GM21360 (cell line): ENCODE measurements at regions not wholly inside any gene's neighbourhood (a gene's known extent, or its start where the extent isn't known, plus 50 kb on each side); places are given as distances from the start of the nearest gene placed in this dataset.
"Not testable (repeated sequence)": the region's sequence is repeated elsewhere in the genome, so short reads cannot be mapped to it uniquely, and the experiment has no call there.

ENCODE experiments used
- ATAC-seq: cut with Tn5 transposase; IDR thresholded peaks from one replicate; pipeline ENCODE4 v1.9.1; 2021; ENCODE audit warnings: mild to moderate bottlenecking, moderate library complexity; ENCODE audit not compliant: unreplicated experiment

DNA sequence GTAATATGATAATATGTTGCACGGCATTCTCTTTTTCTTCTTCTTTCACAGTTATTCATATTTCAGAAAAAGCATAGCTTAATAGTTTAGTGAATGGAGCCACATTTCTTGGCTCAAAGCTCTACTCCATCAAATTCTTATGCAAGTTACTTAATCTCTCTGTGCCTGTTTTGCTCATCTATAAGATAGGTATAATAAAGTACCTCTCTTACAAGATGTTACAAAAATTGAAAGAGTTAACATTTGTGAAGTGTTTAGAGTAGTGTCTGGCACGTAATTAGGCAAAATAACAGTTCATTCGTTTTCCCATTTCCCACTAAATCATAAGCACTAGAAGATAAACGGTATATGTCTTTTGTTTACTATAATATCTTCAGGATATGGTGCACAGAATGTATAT lies 1304.4 kb upstream of the EYS start:
- ATAC-seq, result no peak

DNA sequence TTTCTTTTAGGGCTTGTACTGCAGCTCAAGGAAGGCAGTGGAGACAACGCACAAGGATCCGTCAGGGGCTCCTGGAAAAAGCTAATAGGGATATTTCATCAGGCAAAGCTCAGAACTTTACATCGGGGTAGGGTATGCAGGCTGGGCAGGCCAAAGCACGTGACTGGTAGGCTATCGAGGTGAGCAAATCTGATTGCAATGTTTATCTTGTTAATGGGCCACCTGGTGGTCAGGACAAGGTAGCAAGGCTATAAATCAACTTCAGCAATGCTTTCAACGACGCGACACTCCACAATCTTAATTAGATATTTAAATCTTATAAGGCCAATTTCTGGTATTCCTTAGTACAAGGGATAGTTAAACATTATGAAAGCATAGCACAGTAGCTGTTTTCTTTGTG lies 1302.8 kb upstream of the EYS start:
- ATAC-seq, result no peak

DNA sequence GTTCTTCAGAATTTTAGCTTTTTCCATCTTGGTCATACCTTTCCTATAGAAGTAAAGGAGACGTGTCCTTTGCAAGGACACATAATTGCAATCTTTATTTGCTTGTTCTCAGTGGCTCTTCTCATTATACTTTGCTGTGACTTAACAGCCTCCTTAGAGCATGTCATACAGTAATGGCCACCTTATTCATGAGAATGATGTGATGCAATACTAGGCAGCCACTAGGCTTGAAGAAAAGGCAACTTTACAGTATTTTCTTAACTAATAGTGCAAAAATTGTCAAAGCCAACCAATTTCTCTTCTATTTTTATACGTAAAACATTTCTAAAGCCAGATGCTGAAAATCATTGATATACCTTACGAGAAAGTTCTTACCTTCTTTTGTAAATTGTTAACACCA lies 1296.8 kb upstream of the EYS start:
- ATAC-seq, result no peak

DNA sequence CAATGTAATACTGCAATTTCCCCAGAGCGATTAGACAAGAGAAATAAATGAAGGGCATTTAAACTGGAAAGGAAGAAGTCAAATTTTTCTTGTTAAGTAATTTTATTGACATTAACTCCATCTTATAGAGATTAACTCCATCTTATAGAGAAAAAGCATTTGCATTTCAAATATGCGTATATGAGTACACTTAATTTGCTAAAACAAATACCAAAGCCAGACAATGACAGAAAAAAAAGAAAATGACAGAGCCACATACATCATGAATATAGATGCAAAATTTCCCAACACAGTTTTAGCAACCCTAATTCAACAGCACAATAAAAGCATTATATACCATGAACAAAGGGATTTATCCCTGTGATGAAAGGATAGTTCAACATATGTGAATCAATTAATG lies 1293.1 kb upstream of the EYS start:
- no peak for ATAC-seq

DNA sequence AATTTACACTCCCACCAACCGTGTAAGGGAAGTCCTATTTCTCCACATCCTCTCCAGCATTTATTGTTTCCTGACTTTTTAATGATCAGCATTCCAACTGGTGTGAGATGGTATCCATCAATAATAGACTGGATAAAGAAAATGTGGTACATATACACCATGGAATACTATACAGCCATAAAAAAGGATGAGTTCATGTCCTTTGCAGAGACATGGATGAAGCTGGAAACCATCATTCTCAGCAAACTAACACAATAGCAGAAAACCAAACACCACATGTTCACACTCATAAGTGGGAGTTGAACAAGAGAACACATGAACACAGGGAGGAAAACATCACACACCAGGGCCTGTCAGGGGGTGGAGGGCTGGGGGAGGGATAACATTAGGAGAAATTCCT lies 1290.6 kb upstream of the EYS start:
- not testable (repeated sequence) for ATAC-seq

DNA sequence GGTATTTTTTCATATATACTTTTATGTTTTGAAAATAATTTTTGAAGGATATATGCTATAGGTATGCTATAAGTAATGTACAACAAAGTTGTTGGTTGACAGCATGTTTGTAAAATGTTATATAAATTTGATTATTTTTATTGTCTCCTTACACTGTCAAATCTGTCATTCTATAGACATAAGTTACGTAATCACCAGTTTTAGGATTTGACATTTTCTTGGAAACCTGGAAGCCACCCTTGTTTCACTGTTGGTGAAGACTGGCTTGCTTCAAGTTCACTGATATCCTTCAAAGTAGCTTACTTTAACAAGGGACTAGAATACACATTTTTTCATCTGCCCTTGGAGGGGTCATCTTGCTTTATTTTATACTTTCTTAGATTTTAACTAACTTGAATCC lies 1288.6 kb upstream of the EYS start:
- no peak for ATAC-seq

DNA sequence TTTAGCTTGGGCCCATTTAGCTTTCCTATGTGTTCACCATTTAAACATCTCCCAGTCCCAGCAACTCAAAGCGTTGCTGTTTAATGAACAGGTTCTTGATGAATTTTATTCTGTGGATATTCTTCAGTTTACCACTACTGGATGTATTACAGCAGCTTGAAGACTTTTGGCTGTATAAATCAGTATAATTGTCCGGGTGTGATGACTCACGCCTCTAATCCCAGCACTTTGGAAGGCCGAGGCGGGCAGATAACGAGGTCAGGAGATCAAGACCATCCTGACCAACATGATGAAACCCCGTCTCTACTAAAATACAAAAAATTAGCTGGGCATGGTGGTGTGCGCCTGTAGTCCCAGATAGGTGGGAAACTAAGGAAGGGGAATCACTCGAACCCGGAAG lies 1286.7 kb upstream of the EYS start:
- ATAC-seq, result not testable (repeated sequence)

DNA sequence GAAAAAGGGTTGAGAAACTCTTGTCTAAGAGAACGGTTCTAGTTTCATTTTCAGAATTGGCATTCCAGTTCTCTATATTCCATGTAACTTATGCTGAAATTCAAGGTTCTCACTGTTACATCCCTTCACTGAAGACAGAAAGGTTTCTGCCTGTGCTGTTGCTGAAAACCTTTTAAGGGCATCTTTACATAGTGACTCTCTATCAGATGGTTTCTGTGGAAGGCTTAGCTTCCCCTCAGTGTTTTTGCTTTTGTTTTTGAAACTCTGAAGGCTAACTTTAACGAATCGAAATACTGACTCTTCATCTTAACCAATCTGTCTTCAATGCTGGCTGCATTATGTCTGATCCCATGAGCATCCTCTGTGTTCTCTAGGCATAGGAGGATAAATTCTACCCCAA lies 1286.2 kb upstream of the EYS start:
- no peak for ATAC-seq

DNA sequence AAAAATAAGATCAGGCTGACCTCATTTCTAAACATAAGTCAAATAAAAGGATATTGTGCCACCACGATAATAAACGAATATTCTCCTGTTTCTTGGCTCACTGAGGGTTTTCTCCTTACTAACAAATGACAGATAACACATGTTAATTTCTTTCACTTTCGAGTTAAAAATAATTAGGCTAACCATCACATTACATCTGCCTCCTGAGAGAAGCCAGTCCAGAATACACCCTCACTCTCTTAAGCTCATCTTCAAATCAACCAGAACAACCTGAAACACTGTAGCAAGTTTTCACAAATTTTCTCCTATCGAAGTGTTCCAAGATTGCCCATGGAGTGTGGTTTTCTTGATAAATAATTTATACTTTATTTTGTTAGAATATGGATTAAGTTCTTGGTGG lies 1285.6 kb upstream of the EYS start:
- no peak for ATAC-seq

DNA sequence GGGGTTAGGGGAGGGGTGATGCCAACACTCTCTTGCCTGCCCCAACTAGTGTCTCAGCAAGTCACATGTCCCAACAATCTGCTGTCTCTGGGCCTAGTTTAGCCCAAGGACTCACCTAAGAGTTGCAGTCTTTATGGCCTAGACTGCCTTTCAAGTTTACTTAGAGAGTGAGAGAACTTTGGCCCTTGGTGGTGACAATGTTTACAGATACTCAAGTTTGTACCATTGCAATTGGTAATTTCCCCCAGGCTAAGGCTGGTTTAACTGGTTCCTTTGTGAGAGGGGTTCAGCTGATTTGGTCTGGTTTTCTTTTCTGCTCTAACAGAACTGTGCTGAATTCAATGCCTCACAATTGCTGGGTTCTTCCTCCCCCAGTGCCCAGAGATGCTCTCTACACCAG lies 1279.9 kb upstream of the EYS start:
- ATAC-seq, result no peak

DNA sequence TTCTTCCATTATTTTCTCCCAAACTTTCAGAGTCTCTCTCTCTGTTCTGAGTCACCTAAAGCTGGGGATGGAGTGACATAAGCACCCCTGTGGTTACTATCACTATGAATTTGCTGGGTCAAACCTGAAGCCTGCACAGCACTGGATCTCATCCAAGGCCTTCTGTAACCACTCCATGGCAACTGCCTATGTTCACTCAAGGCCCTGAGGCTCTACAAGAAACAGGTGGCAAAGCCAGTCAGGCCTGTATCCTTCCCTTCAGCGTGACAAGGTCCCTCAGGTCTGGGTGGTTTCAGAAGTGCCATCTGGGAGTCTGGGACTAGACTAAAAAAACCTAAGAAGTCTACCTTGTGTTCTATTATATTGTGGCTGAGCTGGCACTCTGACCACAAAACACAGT lies 1278.8 kb upstream of the EYS start:
- no peak for ATAC-seq

DNA sequence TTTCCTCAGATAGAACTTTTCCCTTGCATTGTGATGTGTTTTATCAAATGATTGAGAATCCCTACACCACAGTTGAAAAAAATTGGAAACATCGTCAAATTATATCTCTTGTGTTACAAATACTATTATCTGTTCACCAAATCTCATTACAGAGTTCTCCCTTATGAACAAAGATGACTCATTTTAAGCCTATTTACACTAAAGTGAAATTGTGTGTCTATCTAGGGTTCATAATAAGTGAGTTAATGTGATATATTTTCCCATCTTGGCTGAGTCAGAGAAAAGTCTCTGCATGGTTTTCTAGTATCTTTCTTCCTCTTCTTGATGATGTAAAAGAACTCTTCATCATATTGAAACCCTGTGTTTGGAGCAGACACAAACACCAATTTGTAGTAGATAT lies 1263.3 kb upstream of the EYS start:
- no peak for ATAC-seq

DNA sequence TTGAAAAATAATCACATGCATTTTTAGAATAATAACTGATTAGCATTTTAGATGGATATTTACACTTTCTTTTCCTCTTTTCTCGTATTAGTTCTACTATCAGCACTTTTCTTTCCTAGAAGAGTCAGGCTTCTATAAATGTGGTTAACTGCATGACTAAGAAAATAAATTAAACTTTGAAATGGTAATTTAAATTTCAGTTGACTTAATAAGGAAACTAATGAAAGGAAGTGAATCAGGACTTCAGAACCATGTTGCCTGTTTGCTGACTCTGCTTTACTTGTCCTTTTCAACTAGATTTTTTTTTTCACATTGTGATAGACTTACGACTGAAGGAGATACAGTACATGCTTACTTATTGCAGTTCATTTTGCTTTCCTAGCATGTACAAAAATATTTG lies 1258.2 kb upstream of the EYS start:
- ATAC-seq, result no peak

DNA sequence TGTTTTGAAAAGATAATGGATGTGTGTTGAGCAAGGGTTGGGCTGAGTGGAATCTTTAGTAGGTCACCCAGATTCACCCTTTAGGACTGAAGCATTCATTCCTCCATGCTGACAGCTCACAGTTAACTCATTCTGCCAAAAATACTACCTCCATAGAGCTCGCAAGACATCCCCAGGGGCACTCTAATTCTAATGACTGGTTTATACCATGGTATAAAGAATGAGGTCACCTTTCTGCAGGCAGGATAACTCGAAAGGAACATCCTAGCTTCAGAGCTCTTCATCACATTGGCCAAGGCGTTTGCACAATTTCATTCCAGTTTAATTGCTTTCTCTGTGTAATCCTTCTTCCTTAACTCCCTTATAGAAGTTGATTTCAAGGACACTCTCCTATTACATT lies 1257.2 kb upstream of the EYS start:
- no peak for ATAC-seq

DNA sequence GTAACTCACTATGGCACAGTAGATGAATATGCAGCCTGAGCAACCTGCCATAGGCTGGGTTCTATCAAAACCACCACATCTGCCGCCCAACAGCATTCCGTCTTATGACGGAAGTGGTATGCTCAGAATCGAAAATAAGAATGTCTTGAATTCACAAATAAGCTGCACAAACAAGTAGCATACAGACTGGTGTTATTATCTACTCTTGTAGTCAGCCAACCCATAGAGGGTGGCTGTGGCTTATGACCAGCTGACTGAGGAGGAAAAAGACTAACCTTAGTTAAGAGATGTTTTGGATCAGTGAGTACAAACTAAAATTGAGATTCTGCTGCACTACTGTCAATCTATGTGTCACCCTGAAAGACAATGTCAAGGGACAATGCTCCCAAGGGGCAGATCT lies 1255.1 kb upstream of the EYS start:
- no peak for ATAC-seq

DNA sequence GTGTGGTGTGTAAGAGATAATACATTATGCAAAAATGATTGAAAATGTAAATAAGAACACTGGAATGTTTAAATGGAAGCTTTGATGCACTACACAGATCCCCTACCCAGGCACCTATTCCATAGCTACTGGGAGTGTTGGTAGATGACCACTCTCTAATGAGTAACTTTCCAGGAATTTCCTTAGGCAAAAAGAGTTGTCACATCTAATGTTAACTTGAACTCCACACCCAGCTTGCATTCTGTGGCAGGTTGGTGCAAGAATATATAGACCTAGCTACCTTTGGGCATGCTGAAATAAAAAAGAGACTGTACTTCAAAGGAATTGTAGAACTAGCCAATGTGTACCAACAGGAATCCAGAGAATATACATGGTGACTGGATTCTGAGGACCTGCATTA lies 1254.2 kb upstream of the EYS start:
- ATAC-seq, result no peak

DNA sequence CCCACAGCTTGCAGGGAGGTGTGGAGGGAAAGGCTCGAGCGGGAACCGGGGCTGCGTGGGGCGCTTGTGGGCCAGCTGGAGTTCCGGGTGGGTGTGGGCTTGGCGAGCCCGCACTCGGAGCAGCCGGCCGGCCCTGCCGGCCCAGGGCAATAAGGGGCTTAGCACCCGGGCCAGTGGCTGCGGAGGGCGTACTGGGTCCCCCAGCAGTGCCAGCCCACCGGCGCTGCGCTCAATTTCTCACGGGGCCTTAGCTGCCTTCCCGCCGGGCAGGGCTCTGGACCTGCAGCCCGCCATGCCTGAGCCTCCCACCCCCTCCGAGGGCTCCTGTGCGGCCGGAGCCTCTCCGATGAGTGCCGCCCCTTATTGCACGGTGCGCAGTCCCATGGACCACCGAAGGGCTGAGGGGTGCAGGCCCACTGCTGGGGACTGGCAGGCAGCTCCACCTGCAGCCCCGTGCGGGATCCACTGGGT lies 1242.2 kb upstream of the EYS start:
- no peak for ATAC-seq

DNA sequence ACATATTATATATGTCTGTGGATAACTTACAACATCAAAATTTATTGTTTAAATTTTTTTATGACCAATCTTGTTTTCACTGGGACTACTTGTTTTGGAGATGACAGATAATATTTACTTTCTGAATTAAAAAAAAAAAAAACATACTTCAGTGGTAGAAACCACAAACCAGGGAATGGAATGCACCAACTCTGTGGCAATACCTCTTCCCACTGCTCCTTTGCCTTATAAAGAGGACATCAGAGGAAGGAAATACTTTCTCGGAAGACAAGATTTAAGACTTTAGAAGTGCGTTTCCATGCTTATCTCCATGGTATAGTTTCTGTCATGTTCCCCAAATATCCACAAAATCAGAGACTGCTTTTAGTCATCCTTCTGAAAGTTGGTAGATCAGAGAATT lies 1241.1 kb upstream of the EYS start:
- ATAC-seq, result no peak

DNA sequence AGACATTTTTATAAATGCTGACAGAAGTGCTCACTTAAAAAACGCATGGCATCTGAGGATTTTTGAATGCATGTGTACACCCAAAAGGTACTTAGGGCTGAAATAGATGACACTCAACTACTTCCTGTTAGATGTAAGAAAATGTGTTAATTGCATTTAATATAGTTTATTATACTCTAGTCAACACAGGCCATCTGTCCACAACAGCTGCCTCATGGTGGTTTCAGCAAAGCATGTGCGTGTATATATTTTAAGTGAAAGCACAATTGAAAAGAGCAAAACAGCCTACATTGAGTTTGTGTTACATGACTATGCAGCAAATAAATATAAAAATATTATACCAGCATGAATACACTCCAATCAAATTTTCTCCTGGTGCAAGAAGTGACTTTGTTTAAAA lies 1233.0 kb upstream of the EYS start:
- no peak for ATAC-seq

DNA sequence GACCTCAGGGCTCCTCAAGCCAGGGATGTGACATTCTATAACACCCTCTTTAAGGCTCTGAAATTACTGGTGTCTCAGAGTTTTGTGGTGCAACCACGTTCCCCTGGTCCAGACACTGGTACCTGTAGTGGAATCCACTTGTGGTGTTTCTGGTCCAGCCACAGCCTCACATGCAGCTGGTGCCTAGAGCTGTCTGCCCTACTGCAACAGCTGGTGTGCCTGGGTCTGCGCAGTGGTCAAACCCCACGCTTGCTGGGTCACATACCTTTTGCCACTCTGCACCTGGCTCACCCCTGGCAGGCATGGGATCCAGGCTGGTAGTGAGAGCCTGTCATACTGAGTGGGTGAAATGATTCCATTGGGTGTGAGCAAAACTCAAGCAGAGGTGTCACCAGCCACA lies 1230.2 kb upstream of the EYS start:
- ATAC-seq, result no peak

DNA sequence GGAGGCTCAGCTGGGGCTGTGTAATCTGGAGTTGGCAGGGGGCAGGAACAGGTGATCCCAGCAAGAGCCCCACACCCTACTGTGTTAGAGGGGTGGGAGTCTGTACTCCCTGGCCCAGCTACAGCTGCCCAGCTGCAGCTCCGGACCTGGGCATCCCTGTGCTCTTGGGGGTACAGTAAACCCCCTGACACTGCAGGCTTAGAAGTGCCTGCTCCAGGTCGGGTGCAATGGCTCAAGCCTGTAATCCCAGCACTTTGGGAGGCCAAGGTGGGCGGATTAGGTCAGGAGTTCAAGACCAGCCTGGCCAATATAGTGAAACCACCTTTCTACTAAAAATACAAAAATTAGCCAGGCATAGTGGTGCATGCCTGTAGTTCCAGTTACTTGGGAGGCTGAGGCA lies 1228.6 kb upstream of the EYS start:
- no peak for ATAC-seq

DNA sequence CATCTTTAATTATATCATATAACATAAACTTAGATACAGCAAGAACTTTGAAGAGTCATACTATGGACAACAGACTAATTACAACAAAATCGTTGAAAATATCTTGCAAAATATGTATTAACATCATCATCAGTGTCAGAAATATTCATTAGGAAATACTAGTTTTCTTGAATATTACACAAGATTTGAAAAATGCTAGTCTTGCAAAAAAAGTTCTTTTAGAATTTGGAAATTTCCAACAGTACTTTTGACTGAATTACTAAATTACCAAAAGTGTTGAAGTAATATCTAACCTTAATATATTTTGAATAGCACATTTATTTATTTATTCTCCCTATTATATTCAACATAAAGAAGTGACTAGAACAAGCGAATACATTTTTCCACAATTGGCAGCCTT lies 1224.8 kb upstream of the EYS start:
- no peak for ATAC-seq

DNA sequence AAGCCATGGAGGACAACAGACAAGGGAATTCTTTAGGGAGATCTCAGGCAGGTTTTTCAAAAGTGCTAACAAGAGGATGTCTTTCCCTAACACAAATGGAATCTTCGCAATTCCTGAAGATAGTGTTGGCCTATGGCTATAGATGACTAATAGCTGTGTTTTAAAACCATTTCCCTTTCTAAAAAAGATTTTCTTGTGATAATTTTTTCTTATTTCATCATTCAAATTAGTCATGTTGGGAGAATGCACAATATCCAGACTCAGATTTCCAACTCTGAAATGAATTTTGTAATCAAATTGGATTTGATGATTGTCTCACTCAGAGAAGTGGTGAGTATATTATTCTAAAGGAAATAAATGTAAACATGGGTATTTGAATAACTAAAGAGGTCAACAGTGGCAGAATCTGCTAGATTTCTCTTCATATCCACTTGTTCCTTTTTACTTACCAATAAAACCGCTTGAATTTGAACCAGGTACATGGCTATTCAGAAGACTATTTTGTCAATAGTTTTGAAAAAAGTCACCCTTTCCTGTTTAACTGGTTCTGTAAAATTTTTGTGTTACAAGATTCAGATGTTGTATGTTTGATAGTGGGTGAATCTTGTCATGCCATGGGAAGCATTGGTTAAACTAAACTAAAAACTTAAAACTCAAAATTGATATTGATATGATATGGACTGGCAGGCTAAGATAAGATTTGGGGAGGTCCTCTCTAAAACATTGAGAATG lies 1223.7 kb upstream of the EYS start:
- ATAC-seq, result no peak
